ENCODE measurements at regions not wholly inside any gene's neighbourhood (a gene's known extent, or its start where the extent isn't known, plus 50 kb on each side); places are given as distances from the start of the nearest gene placed in this dataset.

DNA sequence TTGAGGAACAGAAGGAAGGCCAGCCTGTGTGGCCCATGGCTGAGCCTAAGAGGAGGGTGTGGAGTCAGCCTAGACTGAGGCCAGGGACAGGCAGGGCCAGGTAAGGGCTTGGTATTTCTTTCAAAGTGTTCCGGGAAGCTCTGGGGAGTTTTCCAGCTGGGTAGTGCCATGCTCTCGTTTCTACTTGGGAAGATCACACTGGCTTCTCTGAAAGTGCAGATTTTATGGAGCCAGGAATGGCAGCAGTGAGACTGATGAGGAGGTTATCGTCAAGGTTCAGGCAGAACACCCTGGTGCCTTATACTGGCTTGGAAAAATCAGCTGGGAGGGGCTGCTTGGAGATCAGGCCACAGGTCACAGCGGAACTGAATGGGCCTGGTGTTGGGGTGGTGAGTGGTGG lies 245.1 kb downstream of the SOX11 start:
- H3K4me3 ChIP-seq (ENCODE audit: low read depth, low read length) = no peak overlapping the region
- DNase-seq (ENCODE audit: low read depth) = no peak
- no peak for TF ChIP-seq CTCF (IDR thresholded peaks at IDR 0.05; ENCODE audit: low read depth, low read length, missing control alignments)

- TF ChIP-seq CTCF (IDR thresholded peaks at IDR 0.05; ENCODE audit: low read depth, low read length, missing control alignments) = no peak
- DNase-seq (ENCODE audit: low read depth) = no peak
- H3K4me3 ChIP-seq (ENCODE audit: low read depth, low read length) = no peak overlapping the region
Measured at GRCh38 chr2:5937851-5938565, 245.8 kb downstream of the SOX11 start.

GRCh38 chr2:5938566-5938896 lies 246.3 kb downstream of the SOX11 start:
- TF ChIP-seq CTCF (IDR thresholded peaks at IDR 0.05; ENCODE audit: low read depth, low read length, missing control alignments) = no peak

GRCh38 chr2:5939553-5939952 lies 247.4 kb downstream of the SOX11 start:
- TF ChIP-seq CTCF (IDR thresholded peaks at IDR 0.05; ENCODE audit: low read depth, low read length, missing control alignments) = no peak
- no peak overlapping the region for H3K4me3 ChIP-seq (ENCODE audit: low read depth, low read length)
- no peak for DNase-seq (ENCODE audit: low read depth)

More at GRCh38 chr2:5938566-5938896, 246.3 kb downstream of the SOX11 start:
- H3K4me3 ChIP-seq (ENCODE audit: low read depth, low read length) = no peak overlapping the region
- DNase-seq (ENCODE audit: low read depth) = no peak

GRCh38 chr2:5940596-5941535 lies 248.7 kb downstream of the SOX11 start:
- TF ChIP-seq CTCF (IDR thresholded peaks at IDR 0.05; ENCODE audit: low read depth, low read length, missing control alignments) = no peak
- no peak overlapping the region for H3K4me3 ChIP-seq (ENCODE audit: low read depth, low read length)
- DNase-seq (ENCODE audit: low read depth) = no peak

- H3K4me3 ChIP-seq (ENCODE audit: low read depth, low read length) = no peak overlapping the region
- no peak for TF ChIP-seq CTCF (IDR thresholded peaks at IDR 0.05; ENCODE audit: low read depth, low read length, missing control alignments)
- no peak for DNase-seq (ENCODE audit: low read depth)
Measured at GRCh38 chr2:5942204-5942603, 250.0 kb downstream of the SOX11 start.

Data from GM12864 (cell line).